Activated T-cell treated with anti-CD3 and anti-CD28 coated beads, Interleukin-2, amount 50 U/mL, for 1 hour (primary cell): ENCODE measurements at regions not wholly inside any gene's neighbourhood (a gene's known extent, or its start where the extent isn't known, plus 50 kb on each side); places are given as distances from the start of the nearest gene placed in this dataset.

Experiments used
- DNase-seq: peaks from one replicate; pipeline ENCODE4 v3.0.0-alpha.2; 2020

DNA sequence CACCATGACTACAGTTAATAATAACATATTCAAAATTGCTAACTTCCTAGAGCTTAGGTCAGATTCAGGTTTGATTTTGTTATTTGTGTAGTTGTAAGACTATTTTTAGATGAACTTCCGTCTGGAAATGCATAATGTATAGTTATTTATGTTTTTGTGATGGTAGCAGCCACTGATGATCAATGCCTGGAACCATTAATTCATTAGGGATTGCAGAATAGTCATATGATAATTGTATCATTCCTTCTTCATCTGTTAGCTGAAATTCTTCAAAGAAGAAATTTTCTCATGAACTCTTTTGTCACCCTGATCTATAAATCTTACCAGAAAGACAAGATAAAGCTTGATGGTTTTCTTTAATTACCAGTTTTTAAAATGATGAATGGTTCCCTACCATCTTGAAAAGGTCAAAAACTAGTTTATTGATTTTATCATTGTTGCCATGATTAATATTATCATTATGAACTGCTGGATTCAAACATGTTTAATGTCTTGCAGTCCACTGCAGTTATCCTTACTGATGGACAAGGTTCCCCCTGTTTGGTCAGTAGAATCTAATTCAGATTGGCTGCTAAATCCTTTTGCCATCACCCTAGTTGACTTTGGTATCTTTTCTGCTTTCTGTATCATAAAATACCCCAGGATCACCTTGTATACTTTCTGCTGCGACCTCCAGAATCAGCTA is 433.3 kb downstream of the GPAM start:
- no peak for DNase-seq

DNA sequence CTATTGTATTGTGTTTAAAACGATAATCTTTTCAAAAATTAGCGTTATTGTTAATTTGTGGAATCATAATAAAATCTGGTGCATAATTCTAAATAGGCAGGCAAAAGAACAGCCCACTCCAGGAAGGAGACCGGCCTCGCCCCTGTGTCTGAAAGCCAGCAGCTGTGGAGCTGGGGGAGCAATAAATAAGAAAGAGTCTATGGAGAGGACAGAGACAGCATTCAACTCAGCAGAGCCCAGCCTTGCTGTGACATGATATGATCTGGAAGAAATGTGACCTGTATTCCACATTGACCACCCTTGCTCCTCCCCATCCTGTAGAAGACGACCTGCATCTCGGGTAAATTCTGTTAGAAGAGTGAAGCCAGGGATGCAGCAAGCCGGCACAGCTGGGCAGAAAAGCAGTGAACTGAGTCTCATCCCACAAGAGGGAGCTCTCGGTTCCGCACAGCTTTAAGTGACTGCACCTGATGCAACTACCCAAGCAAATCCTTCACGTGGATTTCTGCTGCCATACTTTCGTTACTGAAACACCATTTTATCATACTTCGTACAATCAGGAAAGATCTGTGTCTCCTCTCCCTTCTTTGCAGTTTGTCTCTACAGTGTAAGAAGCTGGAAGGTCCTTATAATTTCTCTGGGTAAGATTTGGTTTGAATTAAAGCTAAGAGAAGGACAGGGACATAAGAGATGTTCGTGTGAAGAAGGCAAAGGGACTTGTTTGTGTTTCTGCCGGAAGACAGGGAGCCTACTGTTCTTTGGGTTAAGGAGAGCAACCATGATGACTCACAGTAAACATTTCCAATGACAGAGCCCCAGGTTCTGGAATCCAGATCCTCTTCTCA is 427.1 kb downstream of the GPAM start:
- DNase-seq, result no peak

- DNase-seq, result no peak
Measured at GRCh38 chr10:111758593-111758992, 425.0 kb downstream of the GPAM start.

- DNase-seq, result no peak
Measured at GRCh38 chr10:111762114-111762513, 421.5 kb downstream of the GPAM start.

DNA sequence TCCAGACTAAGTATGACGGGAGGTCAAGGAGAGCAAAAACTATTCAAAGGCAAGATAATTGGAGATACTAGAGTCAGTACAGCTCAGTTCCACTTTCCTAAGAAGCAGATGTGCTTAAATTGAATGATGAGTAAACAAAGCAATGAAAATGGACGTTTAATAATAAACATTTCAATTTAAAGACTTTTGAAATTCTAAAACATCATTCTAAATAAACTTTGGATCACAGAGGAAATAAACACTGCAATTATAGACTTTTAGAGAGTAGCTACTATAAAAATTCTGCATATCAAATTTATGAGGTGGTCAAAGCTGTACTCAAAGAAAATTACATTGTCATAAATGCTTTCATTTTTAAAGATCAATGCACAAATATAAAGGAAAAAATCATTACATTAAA is 418.3 kb downstream of the GPAM start:
- no peak for DNase-seq

- DNase-seq, result no peak
Measured at GRCh38 chr10:111766464-111766863, 417.1 kb downstream of the GPAM start.

- DNase-seq, result no peak
Measured at GRCh38 chr10:111767661-111768060, 415.9 kb downstream of the GPAM start.

- no peak for DNase-seq
Measured at GRCh38 chr10:111773950-111774349, 409.6 kb downstream of the GPAM start.

- DNase-seq, result no peak
Measured at GRCh38 chr10:111774486-111774885, 409.1 kb downstream of the GPAM start.

DNA sequence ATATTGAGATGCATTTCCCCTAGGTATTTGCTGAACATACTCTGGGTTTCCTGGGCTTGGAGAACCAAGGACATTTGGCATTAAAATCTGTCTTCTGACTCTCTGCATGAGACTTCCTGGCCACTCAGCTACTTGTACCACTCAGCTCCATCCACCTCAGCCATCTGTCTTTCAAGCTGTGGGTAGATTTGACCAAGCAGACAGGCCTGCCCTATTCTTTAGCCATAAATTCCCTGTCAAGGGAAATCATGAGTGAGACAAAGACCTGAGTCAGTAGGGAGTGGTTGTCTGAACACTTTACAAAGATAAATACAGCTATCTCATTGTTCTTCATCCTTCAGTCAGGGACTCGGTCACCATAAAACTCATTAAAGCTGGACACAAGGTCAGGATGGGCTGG is 399.1 kb downstream of the GPAM start:
- DNase-seq, result no peak

GRCh38 chr10:111784946-111785465 is 398.6 kb downstream of the GPAM start:
- no peak for DNase-seq

DNA sequence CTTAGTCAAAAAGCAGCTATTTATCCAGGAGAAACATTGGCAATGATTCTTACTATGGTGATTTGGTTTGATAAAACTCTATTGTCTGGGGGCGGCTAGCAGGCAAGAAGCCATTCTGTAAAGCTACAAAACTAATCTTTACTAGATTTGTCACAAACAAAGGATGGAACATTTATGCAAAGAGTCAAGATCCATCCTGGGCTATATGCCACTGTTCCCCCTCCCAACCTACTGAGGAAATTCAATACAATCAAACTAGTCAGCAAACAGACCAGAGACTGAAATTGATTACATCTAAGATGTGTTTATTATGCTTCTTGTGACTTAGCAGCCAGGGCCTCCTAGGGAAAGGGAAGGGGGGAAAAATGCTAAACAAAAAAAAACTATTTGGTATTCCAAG is 397.6 kb downstream of the GPAM start:
- DNase-seq, result no peak

GRCh38 chr10:111789821-111790220 is 393.7 kb downstream of the GPAM start:
- DNase-seq, result no peak

DNA sequence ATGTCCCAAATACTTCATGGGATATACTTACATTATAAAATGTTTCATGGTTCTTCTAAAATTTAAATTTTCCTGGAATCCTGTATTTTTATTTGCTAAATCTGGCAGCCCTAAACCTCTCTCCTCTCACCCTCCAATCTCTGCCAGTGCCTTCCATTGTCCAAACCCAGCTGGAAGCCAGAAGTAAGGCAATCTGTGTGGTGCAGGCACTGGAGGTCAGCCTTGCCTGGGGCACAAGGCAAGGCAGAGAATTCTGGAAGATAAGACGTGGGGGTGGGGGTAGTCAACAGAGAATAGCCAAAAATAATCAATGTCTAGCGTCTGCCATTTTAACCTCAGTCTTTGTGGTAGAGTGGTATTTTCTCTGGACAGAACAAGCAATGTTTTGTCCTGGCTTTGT is 381.7 kb downstream of the GPAM start:
- DNase-seq, result no peak

DNA sequence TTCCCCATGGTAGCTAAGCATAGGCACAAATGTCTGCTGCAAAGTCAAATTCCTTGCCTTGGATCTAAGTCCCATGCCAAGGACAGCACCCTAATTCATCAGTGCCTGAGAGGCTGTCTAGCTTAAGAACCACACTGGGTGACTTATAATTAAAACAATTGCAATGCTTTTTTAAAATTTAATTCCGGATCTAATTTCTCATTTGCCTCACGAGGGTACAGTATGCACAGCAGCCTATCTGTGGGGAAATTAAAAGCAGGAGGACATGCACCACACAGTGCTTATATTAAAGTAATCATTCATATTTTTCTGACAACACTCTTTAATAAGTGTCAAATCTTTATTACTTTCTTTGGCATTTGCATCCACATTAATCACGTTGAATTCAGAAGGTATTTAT is 378.8 kb downstream of the GPAM start:
- DNase-seq, result no peak

DNA sequence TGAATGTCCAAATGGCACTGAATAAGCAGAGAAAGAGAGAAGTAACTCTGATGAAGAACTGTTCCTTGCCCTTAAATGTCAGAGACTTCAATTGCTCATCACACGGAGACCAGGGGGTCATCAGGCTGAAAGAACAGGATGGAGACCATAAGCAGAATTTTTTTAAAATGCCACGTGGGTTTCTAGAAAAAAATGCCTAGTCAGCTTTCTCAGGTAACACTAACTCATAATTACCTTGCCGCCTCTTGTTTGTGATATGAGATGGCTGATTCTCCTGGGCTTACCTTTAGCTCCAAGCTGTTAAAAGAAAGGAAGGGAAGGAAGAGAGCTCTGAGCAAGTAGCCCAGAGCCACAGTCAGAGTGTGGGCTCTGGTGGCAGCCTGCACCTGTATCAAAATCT is 372.0 kb downstream of the GPAM start:
- no peak for DNase-seq

DNA sequence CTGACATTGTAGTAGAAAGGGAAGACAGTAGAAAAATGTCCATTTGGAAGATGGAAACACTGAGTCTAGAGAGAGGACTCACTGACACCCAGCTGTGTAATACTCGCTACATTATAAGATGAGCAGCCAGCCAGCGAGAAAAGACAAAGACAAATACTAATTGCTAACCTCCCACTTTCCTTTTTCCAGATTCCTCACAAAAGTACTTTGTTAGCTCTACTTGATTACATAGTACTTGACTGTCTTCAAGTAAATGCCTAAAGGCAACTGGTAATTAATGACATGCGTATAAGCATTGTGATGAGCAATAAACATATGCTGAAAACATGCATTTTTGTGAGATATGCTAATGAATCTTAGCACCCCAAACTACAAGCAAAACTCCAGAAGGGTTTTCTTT is 363.1 kb downstream of the GPAM start:
- DNase-seq, result no peak

GRCh38 chr10:111821871-111822270 is 361.7 kb downstream of the GPAM start:
- DNase-seq, result no peak

- no peak for DNase-seq
Measured at GRCh38 chr10:111822661-111823060, 360.9 kb downstream of the GPAM start.

- DNase-seq, result no peak
Measured at GRCh38 chr10:111824128-111824527, 359.4 kb downstream of the GPAM start.

DNA sequence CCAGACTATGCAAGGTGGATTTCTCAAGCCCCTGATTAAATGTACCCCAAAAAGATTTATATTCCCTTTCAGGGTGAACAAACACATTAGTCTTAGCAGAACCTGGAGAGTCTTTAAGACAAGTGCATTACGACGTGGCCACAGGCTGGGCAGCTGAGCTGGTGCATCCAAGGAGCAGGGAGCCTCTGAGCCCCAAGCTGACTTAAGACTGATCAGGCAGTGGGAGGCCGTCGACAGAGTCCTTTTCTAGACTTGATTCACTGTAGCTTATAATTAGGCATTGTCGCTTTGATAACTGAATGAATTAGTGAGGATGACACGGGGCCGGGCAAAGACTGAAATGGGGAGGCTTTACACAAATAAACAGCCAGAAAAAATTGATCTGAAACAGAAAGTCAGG is 353.2 kb downstream of the GPAM start:
- no peak for DNase-seq

DNA sequence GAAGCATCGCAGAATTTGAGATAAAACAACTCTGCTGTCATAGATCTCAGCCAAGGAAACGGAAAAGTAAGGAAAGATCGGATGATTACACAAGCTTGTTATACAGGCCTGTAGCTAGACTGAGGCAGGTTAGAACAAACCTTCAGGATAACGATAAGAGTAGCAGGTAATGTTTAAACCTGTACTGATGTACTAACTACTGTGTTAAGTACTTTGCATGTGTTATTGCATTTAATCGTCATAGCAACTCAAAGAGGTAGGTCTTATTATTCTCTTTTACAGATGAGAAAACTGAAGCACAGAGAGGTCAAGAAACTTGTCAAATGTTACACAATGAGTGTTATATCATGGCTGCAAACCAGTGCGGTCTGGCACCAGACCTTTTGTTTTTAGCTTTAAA is 352.5 kb downstream of the GPAM start:
- no peak for DNase-seq

GRCh38 chr10:111833251-111833650 is 350.3 kb downstream of the GPAM start:
- no peak for DNase-seq

DNA sequence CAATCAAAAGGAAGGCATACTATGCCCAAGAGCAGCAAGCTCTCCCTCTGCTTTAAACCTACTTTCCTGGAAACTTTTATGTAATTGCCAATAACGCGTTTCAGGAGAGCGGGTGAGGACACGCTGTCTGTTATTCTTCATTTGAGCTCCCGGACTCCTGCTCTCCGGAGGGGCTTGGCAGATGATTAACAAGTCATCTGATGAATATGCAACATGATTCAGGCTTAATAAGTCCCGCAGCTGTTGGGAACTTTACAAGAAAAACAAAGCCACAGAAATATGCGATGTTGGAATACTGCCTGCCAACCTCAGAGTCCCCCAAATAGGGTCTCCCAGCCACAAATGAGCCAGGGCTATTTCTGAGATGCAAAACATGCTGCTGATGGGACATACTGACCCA is 348.0 kb downstream of the GPAM start:
- DNase-seq, result no peak
